CD4-positive, alpha-beta T cell treated with Interleukin-4 for 1 hour (primary cell): ENCODE measurements at regions not wholly inside any gene's neighbourhood (a gene's known extent, or its start where the extent isn't known, plus 50 kb on each side); places are given as distances from the start of the nearest gene placed in this dataset.
A peak's percentile ranks its signal among the peaks of the same experiment; 100 is the strongest.
"Not testable (repeated sequence)": the region's sequence is repeated elsewhere in the genome, so short reads cannot be mapped to it uniquely, and the experiment has no call there.

Source experiments
- DNase-seq, 2 donors: peaks; one replicate each; pipeline ENCODE4 v3.0.0-alpha.2; 2020 to 2022

GRCh38 chr21:28099001-28099705, 893.5 kb downstream of the LTN1 start:
- no peak for DNase-seq

DNA sequence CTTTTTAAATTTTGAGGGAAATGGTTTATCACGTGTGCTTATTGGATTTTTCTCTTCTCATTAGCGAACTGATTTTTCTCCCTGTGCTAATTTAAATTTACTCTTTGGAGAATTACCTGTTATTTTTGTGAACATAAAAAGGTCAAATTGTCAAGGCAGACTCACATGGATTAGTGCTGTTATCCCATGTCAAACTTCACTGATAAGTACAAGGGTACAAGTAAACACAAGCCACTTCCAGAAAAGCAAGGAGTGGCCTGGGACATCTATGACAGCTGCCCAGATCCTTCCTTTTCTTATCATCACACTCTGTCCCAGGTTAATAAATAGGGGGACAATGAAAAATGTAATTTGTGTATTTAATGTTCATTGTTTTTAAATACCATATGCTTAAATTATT, 901.2 kb downstream of the LTN1 start:
- DNase-seq = no peak

DNA sequence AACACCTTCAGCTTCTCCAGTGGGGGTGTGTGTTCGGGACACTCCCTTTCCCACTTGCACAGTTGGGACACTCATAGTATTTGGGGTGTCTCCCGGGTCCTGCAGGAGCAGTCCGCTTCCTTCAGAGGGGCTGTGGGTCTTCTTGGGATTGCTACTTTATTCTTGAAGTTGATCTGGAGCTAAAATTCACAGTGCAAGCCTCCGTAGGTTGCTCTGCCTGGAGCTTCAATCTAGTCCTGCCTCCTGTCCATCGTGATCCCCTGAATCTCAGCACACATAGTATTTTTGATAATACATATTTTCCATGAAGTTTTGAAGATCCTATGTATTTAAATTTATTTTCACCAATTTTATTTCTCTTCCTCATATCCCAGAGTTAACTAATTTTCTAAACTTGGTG, 902.1 kb downstream of the LTN1 start:
- no peak for DNase-seq

DNA sequence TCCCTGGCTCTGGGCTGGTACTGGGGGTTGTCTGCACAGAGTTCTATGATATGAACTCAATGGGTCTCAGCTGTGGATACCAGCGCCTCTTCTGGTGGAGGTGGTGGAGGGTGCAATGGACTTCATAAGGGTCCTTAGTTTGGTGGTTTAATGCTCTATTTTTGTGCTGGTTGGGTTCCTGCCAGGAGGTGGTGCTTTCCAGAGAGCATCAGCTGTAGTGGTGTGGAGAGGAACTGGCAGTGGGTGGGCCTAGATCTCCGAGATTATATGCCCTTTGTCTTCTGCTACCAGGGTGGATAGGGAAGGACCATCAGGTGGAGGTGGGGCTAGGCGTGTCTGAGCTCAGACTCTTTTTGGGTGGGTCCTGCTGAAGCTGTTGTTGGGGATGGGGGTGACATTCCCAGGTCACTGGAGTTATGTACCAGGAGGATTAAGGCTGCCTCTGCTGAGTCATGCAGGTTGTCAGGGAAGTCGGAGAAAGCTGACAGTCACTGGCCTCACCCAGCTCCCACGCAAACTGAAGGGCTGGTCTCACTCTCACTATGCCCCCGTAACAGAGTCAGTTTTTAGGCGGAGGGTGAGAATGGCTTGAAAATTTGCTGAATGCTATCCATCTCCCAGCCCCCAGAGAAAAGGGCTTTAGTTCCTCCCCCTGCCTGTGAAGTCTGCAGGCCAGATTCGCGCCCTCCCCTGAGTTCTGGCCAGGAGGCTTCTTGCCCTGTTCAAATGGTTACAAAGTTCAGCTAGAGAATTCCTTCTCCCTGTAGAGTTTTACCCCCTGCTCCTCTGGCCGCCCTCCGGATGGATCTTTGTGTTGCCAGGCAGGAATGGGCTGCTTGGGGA, 902.9 kb downstream of the LTN1 start:
- DNase-seq = no peak

- DNase-seq = no peak
Observed at GRCh38 chr21:28086861-28087581, 905.7 kb downstream of the LTN1 start.

- DNase-seq = no peak
Observed at GRCh38 chr21:28084951-28085350, 907.7 kb downstream of the LTN1 start.

- no peak for DNase-seq
Observed at GRCh38 chr21:28083350-28083749, 909.3 kb downstream of the LTN1 start.

DNA sequence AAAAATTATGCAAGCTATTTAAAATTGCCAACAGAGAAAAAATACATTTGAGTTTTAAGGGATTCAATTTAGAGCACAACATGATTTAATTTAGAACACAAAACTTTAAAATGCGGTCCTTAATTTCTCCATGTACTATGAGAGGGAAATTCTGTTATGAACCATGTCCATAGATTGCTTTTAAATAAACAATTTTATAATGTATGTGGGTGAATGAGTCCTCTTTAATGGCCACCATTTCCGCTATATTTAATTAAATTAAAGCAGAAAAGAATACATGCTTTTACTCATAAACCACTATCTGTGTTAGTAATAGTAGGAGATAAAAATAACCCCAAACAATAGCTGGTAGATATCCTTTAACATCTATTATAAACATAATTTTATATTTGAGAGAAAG, 914.6 kb downstream of the LTN1 start:
- DNase-seq = no peak

GRCh38 chr21:28074676-28075075, 918.0 kb downstream of the LTN1 start:
- DNase-seq = no peak

- no peak for DNase-seq
Observed at GRCh38 chr21:28072601-28073000, 920.1 kb downstream of the LTN1 start.

DNA sequence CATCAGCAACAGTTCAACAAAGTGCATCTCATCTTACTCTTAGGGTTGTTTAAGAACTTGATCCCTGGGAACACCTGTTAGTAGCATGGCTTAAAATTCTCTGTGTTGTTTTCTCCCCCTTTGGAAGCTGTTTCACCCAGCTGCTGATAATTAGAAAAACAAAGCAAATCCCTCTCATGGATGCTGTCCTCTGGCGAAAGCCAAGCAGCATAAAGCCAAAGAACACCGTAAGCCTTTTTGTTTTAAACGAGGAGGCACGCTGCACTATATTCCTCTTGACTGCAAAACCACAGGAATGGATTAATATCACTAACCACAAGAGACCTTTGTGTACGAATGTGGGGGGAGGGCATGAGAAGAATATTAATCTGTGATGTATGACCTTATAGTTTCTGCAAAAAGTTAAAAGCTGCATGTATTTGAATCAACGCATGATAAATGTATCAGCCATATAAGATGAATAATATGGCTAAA, 923.2 kb downstream of the LTN1 start:
- no peak for DNase-seq

GRCh38 chr21:28068455-28069358, 924.0 kb downstream of the LTN1 start:
- DNase-seq = no peak

DNA sequence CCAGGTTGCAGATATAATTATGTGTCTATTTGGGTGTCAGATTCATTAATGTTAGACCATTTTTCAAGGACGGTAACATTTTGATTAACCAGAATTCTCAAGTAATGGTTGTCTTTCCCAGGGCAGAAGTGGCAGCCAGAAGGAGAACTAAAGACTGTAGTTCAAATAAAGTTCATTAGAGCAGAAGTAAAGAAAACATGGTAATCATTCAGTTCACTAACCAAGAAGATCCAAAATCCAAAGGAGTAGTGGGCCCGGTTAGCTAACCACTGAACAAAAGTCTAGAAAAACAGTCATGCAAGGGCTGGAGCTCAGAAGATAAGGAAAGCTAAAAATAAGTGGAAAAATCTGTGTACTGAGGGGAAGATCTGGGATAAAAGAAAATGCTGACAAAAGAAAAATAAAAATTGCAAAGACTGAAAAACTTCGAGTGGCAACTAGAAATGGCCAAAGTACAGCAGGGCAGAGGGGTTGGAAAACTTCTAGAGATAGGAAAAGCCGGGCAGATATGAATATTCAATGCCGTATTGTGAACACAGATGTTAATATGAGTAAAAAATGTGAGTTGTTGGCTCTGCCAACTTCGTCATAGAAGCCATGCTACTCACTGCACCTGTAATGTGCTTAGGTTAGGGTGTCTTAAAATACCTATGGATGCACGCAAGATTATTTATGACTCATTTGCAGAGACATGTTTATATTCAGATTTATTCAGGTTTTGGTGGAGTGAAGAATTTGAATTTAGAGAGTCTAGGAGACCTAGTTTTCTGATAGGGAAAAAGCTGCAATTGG, 925.9 kb downstream of the LTN1 start:
- DNase-seq = no peak

DNA sequence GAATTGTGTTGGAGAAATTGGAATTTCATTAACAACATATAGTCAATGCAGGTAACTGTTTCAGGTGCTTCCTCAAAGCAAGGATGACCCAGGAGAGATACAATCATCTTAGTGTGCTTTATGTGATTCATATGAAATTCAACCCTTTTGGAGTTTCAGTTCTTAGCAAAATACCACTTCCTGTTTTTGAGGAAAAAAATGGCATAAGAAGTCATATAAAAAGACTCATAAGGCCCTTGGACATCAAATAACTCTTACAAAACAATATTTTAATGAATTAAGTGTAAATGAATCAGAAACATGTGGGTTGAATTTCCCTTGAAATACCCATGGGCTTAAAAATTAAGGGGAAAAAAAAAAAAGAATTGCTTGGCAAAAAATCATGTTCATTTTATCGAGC, 926.6 kb downstream of the LTN1 start:
- DNase-seq = peak in 1 of 2 donors; percentile 2

DNA sequence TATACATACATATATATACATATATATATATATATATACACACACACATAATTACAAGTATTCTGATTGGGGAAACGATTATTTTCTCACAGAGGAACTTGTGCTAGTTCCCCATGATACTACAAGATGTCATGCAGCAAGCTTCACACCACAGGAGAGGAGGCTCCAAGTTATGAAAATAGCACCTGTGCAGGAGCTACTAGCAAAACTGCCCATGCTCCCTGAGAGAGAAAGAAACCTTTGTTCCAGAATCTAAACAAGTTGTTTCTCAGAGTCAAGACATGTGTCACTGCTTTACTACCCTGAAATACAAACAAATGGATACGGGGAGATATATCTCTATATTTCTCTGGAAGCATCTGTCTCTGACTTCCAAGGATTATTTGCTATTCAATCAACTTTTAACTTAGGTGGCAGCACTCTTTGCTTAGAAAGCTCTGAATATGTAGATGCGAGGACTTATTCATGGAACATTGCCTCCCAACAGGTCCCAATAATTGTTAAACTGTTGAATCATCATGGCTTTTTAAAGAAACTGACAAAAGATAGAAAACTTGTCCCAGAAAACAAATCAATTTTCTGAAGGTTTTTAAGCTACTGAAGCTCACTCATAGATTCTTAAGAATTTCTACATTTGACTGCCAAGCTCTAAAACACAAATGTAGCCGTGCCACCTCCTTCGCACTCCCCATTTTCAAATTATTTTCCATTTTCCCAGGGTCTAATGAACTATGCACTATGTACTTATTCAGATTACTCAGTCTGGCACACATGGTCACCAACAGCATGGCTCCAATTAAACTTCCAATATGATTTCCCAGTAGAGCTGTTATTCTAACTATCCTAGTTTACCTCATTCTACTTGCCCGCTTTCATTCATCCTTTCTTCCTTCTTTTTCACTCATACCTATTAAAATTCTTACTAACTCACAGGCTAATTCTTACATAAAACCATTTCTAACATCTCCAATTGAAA, 929.1 kb downstream of the LTN1 start:
- no peak for DNase-seq

- DNase-seq = not testable (repeated sequence)
Observed at GRCh38 chr21:28052956-28053355, 939.7 kb downstream of the LTN1 start.

DNA sequence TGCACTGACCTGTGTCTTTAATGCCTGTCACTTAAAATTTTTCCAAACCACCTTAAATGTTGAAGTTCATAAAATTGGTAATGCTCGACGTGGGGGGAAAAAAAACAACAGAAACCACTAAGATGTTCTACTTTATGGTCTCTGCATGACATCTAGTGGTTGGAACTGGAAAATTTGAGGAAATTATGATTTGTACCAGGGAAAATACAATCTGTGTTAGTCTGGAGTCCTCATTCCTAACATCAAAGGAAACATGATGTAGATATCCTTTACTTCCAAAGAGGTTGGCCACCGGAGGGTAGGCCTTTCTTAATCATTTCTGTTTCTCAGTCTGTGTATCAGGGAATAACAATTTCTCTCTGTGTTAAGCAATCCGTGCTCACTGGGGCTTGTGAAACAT, 941.0 kb downstream of the LTN1 start:
- DNase-seq = peak in 1 of 2 donors; percentile 2

- DNase-seq = not testable (repeated sequence)
Observed at GRCh38 chr21:28035692-28036091, 957.0 kb downstream of the LTN1 start.

- DNase-seq = not testable (repeated sequence)
Observed at GRCh38 chr21:28034916-28035315, 957.8 kb downstream of the LTN1 start.

GRCh38 chr21:28034334-28034733, 958.3 kb downstream of the LTN1 start:
- DNase-seq = not testable (repeated sequence)
